GM12865 (cell line): ENCODE measurements at regions not wholly inside any gene's neighbourhood (a gene's known extent, or its start where the extent isn't known, plus 50 kb on each side); places are given as distances from the start of the nearest gene placed in this dataset.

ENCODE experiments used
- DNase-seq: peaks from one replicate; pipeline ENCODE4 v3.0.0; 2010; ENCODE audit warnings: low read depth
- H3K4me3 ChIP-seq: 2 replicates; pipeline ENCODE4 v1.5.1; 2011; ENCODE audit warnings: mild to moderate bottlenecking, low read depth, low read length, control low read depth
- TF ChIP-seq, protein P1 (sequence below): IDR thresholded peaks from 2 replicates; pipeline ENCODE4 v1.5.1; 2011; ENCODE audit warnings: low read length, control low read depth, low read depth, inconsistent platforms; ENCODE audit not compliant: insufficient read depth; ENCODE audit errors: missing control alignments

- TF ChIP-seq, protein P1, sequence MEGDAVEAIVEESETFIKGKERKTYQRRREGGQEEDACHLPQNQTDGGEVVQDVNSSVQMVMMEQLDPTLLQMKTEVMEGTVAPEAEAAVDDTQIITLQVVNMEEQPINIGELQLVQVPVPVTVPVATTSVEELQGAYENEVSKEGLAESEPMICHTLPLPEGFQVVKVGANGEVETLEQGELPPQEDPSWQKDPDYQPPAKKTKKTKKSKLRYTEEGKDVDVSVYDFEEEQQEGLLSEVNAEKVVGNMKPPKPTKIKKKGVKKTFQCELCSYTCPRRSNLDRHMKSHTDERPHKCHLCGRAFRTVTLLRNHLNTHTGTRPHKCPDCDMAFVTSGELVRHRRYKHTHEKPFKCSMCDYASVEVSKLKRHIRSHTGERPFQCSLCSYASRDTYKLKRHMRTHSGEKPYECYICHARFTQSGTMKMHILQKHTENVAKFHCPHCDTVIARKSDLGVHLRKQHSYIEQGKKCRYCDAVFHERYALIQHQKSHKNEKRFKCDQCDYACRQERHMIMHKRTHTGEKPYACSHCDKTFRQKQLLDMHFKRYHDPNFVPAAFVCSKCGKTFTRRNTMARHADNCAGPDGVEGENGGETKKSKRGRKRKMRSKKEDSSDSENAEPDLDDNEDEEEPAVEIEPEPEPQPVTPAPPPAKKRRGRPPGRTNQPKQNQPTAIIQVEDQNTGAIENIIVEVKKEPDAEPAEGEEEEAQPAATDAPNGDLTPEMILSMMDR: no peak
- DNase-seq: no peak
- H3K4me3 ChIP-seq: no peak overlapping the region
Observed at GRCh38 chr13:87788363-87788762, 117.2 kb downstream of the SLITRK5 start.

DNA sequence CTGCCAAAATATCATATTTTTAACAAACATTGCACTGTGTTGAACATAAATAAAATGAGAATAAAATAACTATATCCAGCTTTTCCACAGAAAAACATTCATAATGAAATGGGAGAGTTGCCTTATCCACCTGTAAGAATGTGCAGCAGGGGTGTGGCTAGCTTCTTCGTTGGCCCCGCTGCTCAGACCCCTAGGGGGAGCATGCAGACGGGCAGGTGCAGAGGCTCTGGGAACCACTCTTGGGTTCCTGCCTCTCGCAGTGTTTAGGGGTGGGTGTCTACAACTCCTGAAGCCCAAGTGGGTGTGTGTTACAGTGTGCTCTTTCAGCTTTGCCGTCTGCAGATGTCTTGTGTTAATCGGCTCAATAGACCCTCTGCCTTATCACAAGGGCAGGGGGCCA is 121.7 kb downstream of the SLITRK5 start:
- no peak for DNase-seq
- TF ChIP-seq, protein P1: no peak

DNA sequence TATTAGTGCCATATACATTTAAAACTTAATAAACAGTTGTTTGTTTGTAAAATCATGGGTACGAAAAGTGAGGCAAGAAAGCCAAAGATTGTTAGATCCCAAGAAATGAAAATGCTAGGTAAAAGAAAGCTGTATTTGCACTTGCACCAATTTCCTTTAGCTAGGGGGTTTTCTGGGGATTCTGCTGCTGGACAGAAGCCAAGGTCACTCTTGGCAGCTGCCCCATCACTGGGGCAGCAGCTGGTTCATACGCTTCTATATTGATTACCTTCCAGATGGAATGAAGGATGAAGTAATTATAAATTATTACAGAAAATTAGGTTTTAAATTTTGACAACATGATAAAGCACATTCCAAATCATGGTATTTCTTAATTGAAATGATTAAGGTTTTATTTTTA is 127.4 kb downstream of the SLITRK5 start:
- no peak overlapping the region for H3K4me3 ChIP-seq
- no peak for DNase-seq
- TF ChIP-seq, protein P1: no peak

More for the DNA sequence above, 121.7 kb downstream of the SLITRK5 start:
- no peak overlapping the region for H3K4me3 ChIP-seq

DNA sequence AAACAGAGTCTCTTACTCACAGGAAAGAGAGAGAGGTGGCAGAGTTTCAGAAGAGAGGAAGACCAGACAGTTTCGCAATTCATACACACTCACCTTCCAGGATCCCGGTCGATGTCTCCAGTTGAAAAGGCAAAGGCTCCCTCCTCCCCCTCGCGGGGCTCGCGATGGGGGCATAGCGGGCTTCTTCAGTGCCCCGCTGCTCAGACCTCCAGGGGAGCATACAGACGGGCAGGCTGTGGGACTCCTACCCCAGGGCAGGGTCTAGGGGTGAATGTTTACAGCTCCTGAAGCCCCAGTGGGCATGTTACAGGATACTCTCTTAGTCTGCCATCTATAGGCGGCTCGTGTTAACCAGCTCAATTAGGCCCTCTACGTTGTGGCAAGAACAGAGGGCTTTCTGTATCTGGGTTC is 139.2 kb downstream of the SLITRK5 start:
- DNase-seq: no peak
- TF ChIP-seq, protein P1: no peak
- H3K4me3 ChIP-seq: no peak overlapping the region

- TF ChIP-seq, protein P1: no peak
- no peak overlapping the region for H3K4me3 ChIP-seq
- DNase-seq: no peak
Observed at GRCh38 chr13:87810920-87811344, 139.8 kb downstream of the SLITRK5 start.

- DNase-seq: no peak
- TF ChIP-seq, protein P1: no peak
- H3K4me3 ChIP-seq: no peak overlapping the region
Observed at GRCh38 chr13:87814403-87814802, 143.2 kb downstream of the SLITRK5 start.

GRCh38 chr13:87820241-87820640 is 149.1 kb downstream of the SLITRK5 start:
- DNase-seq: no peak
- no peak overlapping the region for H3K4me3 ChIP-seq
- TF ChIP-seq, protein P1: no peak
